ENCODE measurements at regions not wholly inside any gene's neighbourhood (a gene's known extent, or its start where the extent isn't known, plus 50 kb on each side); places are given as distances from the start of the nearest gene placed in this dataset.

DNA sequence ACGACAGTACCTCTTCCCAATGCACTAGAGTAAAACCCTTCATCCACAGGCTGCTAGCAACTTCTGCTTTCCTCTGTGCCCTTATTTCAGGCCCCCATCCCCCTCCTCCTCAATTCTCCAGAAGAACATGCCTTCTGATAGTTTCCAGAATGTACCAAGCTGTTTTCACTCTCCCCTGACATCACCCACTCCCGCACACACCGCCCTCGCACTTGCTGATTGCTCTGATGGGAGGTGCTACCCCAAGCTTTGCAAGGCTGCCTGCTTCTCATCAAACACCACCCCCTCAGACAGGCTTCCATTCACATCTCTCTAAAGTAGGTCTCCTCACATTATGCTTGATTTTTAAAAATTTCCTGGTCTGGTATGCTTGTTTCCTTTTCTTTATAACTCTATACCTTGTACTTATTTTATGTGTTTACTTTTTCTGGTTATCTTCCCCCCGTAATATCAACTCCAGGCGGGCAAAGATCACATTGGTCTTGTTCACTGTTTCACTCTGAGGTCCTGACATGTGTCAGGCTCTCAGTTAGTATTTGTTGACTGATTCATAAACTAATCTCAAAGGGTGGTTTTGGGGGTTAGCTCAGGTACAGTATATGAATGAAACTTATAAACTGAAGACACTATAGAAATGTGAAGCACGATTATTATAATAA, 91.0 kb upstream of the C9orf72 start:
- 19 to 24% (median 22%) methylated on average over 7 of the region's 7 CpGs for WGBS, 3 donors
- Histone ChIP-seq H3K36me3 (no peaks in the 10 kb centered on the region), H3K27ac (no peak overlapping the region), H3K4me3 (no peak overlapping the region), H3K4me1 (ENCODE audit: insufficient read depth) (no peaks in the 10 kb centered on the region), H3K27me3 (no peaks in the 10 kb centered on the region), H3K9me3 (no peaks in the 10 kb centered on the region)
- no peak for DNase-seq
- intact Hi-C loops (cut with DNase I), result no loop called here
- TF ChIP-seq EP300 (IDR thresholded peaks at IDR 0.05) (no peak), POLR2A (IDR thresholded peaks at IDR 0.05) (no peak)
- TF ChIP-seq, protein P1, sequence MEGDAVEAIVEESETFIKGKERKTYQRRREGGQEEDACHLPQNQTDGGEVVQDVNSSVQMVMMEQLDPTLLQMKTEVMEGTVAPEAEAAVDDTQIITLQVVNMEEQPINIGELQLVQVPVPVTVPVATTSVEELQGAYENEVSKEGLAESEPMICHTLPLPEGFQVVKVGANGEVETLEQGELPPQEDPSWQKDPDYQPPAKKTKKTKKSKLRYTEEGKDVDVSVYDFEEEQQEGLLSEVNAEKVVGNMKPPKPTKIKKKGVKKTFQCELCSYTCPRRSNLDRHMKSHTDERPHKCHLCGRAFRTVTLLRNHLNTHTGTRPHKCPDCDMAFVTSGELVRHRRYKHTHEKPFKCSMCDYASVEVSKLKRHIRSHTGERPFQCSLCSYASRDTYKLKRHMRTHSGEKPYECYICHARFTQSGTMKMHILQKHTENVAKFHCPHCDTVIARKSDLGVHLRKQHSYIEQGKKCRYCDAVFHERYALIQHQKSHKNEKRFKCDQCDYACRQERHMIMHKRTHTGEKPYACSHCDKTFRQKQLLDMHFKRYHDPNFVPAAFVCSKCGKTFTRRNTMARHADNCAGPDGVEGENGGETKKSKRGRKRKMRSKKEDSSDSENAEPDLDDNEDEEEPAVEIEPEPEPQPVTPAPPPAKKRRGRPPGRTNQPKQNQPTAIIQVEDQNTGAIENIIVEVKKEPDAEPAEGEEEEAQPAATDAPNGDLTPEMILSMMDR (IDR thresholded peaks at IDR 0.05), result no peak

DNA sequence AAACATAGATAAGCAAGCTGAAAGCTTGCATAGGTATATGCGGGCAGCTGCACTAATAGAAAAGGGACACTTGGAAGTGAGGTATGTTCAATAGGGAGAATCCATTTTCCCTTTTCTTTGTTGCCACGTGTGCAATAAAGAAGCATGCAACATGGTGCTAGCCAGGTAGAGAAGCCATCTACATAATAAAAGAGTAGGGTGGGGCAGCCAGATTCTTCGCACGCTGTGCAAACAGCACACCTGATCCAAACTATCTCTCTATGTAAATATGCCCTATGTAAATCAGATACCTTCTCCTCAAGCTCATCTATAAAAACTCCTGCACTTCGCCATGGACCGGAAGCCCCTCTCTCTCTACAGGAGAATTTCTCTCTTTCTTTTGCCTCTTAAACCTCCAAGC, 91.9 kb upstream of the C9orf72 start:
- TF ChIP-seq EP300 (IDR thresholded peaks at IDR 0.05) (no peak), POLR2A (IDR thresholded peaks at IDR 0.05) (no peak)
- TF ChIP-seq, protein P1 (IDR thresholded peaks at IDR 0.05), result no peak
- no peaks in the 10 kb centered on the region for H3K4me1 ChIP-seq (ENCODE audit: insufficient read depth)
- H3K36me3 ChIP-seq, result no peaks in the 10 kb centered on the region
- no peaks in the 10 kb centered on the region for H3K27me3 ChIP-seq
- DNase-seq, result no peak
- intact Hi-C loops (cut with DNase I), result no loop called here
- 64 to 68% (median 68%) methylated on average over 6 of the region's 6 CpGs for WGBS, 3 donors
- no peak overlapping the region for H3K4me3 ChIP-seq
- no peaks in the 10 kb centered on the region for H3K9me3 ChIP-seq
- no peak overlapping the region for H3K27ac ChIP-seq

DNA sequence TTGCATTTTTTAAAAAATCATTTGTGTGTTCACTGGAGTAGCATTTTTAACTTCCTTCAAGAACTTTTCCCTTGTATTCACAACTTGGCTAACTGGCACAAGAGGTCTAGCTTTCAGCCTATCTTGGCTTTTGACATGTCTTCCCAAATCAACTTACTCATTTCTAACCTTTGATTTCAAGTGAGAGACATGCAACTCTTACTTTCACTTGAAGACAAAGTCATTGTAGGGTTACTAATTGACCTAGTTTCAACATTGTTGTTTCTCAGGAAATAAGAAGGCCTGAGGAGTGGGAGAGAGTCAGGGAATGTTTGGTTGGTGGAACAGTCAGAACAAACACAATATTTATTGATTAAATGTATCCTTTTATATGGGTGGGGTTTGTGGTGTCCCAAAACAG, 95.0 kb upstream of the C9orf72 start:
- no peak overlapping the region for H3K4me3 ChIP-seq
- H3K27ac ChIP-seq, result no peak overlapping the region
- H3K27me3 ChIP-seq, result no peaks in the 10 kb centered on the region
- DNase-seq, result no peak
- H3K36me3 ChIP-seq, result no peaks in the 10 kb centered on the region
- TF ChIP-seq EP300 (IDR thresholded peaks at IDR 0.05) (no peak), POLR2A (IDR thresholded peaks at IDR 0.05) (no peak)
- TF ChIP-seq, protein P1 (IDR thresholded peaks at IDR 0.05), result no peak
- intact Hi-C loops (cut with DNase I), result no loop called here
- H3K4me1 ChIP-seq (ENCODE audit: insufficient read depth), result no peaks in the 10 kb centered on the region
- H3K9me3 ChIP-seq, result no peaks in the 10 kb centered on the region

DNA sequence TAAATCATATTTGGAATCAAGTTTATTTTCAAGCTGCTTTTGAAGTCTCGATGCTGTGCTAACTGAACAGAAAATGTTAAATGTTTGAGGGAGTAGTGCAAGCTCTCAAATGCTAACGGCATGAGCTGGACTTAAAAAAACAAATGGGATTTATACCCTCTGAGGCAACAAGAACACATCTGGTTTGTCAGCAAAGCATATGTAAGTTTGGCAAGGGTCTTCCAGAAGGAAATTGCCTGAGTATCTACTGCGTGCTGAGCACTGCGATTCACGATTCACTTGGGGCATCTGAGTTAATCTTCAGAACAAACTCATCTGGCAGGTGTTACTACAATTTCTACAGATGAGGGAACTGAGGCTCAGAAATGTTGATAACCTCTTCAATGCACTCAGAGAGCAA, 98.4 kb upstream of the C9orf72 start:
- 54 to 59% (median 56%) methylated on average over 5 of the region's 5 CpGs for WGBS, 3 donors
- Histone ChIP-seq H3K4me1 (ENCODE audit: insufficient read depth) (no peaks in the 10 kb centered on the region), H3K9me3 (no peaks in the 10 kb centered on the region), H3K27me3 (no peaks in the 10 kb centered on the region), H3K36me3 (no peaks in the 10 kb centered on the region), H3K4me3 (no peak overlapping the region), H3K27ac (no peak overlapping the region)
- DNase-seq, result no peak
- intact Hi-C loops (cut with DNase I), result no loop called here
- TF ChIP-seq POLR2A (IDR thresholded peaks at IDR 0.05) (no peak), EP300 (IDR thresholded peaks at IDR 0.05) (no peak)
- TF ChIP-seq, protein P1 (IDR thresholded peaks at IDR 0.05), result no peak

All from ovary (tissue), 7 donors.